Adrenal gland (tissue), 9 donors: ENCODE measurements at regions not wholly inside any gene's neighbourhood (a gene's known extent, or its start where the extent isn't known, plus 50 kb on each side); places are given as distances from the start of the nearest gene placed in this dataset.

ENCODE experiments used
- DNase-seq, 7 donors: peaks; one replicate each; pipeline ENCODE4 v3.0.0-alpha.2; 2019 to 2020
- H3K27ac ChIP-seq, 5 donors: fragments of 200-600 bp; sonication (generic) in 4 of 5; 1 replicate in 3 of 5; 2 replicates in 2 of 5; pipeline versions ENCODE4 v1.5.1 to v1.8.0; 2016 to 2020; ENCODE audit warnings: mild to moderate bottlenecking in 1 of 5
- H3K27me3 ChIP-seq: fragments of 200-600 bp; 2 replicates; pipeline ENCODE4 v1.8.0; 2021
- H3K36me3 ChIP-seq, 2 donors: fragments of 200-600 bp; replicated peaks in 1 of 2; 1 replicate in 1 of 2; 2 replicates in 1 of 2; pipeline versions ENCODE4 v1.5.1 to v1.8.0; 2018 to 2022
- H3K4me1 ChIP-seq, 2 donors: fragments of 200-600 bp; replicated peaks in 1 of 2; 1 replicate in 1 of 2; 2 replicates in 1 of 2; pipeline versions ENCODE4 v1.5.1 to v1.8.0; 2018 to 2021
- H3K4me3 ChIP-seq, 4 donors: fragments of 200-600 bp; sonication (generic) in 3 of 4; one replicate each; pipeline ENCODE4 v1.5.1; 2016 to 2018
- H3K9me3 ChIP-seq, 3 donors: fragments of 200-600 bp; sonication (generic) in 1 of 3; replicated peaks in 1 of 3; 1 replicate in 2 of 3; 2 replicates in 1 of 3; pipeline versions ENCODE4 v1.5.1 to v1.8.0; 2016 to 2021
- CTCF ChIP-seq, 6 experiments: fragments of 450-650 bp in 4 of 6; fragments of 200-600 bp in 2 of 6; sonication (generic) in 1 of 6; IDR thresholded peaks; 1 replicate in 5 of 6; 2 replicates in 1 of 6; pipeline versions ENCODE4 v1.5.1 to v1.8.0; 2016 to 2021; ENCODE audit warnings: antibody characterized with exemption in 6 of 6, mild to moderate bottlenecking in 2 of 6, moderate library complexity in 1 of 6
- POLR2A ChIP-seq, 2 donors: fragments of 450-650 bp; IDR thresholded peaks; one replicate each; pipeline ENCODE4 v1.6.1; 2017; ENCODE audit warnings: antibody characterized with exemption in 2 of 2, mild to moderate bottlenecking in 2 of 2, moderate library complexity in 1 of 2
- WGBS, 4 donors: extraction: QIAGEN DNeasy Blood & Tissue Kit in 2 of 4; methylation state at CpG; one replicate each; pipeline versions ENCODE4 v1.1.5 to v1.1.7; 2013 to 2017; 5-methylcytosine and 5-hydroxymethylcytosine counted together
- intact Hi-C, 2 donors: fragments of 100-400 bp; cut with DNase I; formaldehyde crosslinking; loops; one replicate each; pipeline versions ENCODE4 v1.14.1 to v1.15.0; 2022 to 2023
- donor health status: healthy with polysubstance abuse.
- donor health status: Bipolar disorder and iron deficiency.
- donor health status: DM: yes; HTN: yes; CAD: no.
- donor health status: DM: no; HTN: no; CAD: no.
- donor health status: DM: no; HTN: no; CAD: no.

DNA sequence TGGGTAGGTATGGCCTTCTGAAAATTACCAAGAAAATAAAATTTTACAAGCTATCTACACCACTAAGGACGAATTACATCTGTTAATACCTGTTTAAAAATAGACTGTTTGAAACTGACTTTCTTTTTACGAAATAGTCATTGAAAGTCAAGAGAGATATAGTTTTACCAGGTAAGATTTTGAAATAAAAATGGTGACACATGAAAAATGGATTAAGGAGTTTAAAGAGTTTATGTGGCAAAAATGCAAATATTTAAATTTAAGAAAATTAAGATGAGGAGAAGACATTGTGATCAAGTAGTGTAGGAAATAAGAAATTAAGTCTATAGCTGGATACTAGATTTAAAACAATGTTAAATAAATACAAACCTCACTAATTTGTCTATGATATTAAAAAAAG, 271.5 kb downstream of the TRIB2 start:
- TF ChIP-seq POLR2A (IDR thresholded peaks at IDR 0.05) = no peak
- no peak for TF ChIP-seq CTCF (IDR thresholded peaks at IDR 0.05)
- Histone ChIP-seq H3K4me1 (no peaks in the 10 kb centered on the region), H3K27me3 (no peaks in the 10 kb centered on the region), H3K9me3 (no peaks in the 10 kb centered on the region), H3K36me3 (no peaks in the 10 kb centered on the region), H3K4me3 (no peak overlapping the region), H3K27ac (no peak overlapping the region)
- intact Hi-C loops = no loop called here
- no peak for DNase-seq
- 77 to 85% (median 79%) methylated on average over 2 of the region's 2 CpGs for WGBS, 4 donors

GRCh38 chr2:12990523-12990922, 273.8 kb downstream of the TRIB2 start:
- 14 to 34% (median 23%) methylated on average over 1 of the region's 1 CpG for WGBS, 4 donors
- no peaks in the 10 kb centered on the region for H3K36me3 ChIP-seq
- H3K27me3 ChIP-seq = no peaks in the 10 kb centered on the region
- TF ChIP-seq CTCF (IDR thresholded peaks at IDR 0.05) = peak in 5 of 6 experiments; percentile 8 to 57 (median 33)
- no peak for TF ChIP-seq POLR2A (IDR thresholded peaks at IDR 0.05)
- intact Hi-C loops = no loop called here
- DNase-seq = no peak
- no peaks in the 10 kb centered on the region for H3K9me3 ChIP-seq
- no peak overlapping the region for H3K4me3 ChIP-seq
- H3K27ac ChIP-seq = no peak overlapping the region
- no peaks in the 10 kb centered on the region for H3K4me1 ChIP-seq

GRCh38 chr2:12998685-12999084, 281.9 kb downstream of the TRIB2 start:
- intact Hi-C loops = no loop called here
- no peak for TF ChIP-seq POLR2A (IDR thresholded peaks at IDR 0.05)
- no peak for TF ChIP-seq CTCF (IDR thresholded peaks at IDR 0.05)
- Histone ChIP-seq H3K27me3 (no peaks in the 10 kb centered on the region), H3K36me3 (no peaks in the 10 kb centered on the region), H3K4me1 (peaks cover 0 to 13% of the 10 kb centered on the region in 2 donors), H3K27ac (no peak overlapping the region), H3K4me3 (no peak overlapping the region), H3K9me3 (no peaks in the 10 kb centered on the region)
- no peak for DNase-seq
- 71 to 88% (median 86%) methylated on average over 1 of the region's 1 CpG for WGBS, 4 donors

DNA sequence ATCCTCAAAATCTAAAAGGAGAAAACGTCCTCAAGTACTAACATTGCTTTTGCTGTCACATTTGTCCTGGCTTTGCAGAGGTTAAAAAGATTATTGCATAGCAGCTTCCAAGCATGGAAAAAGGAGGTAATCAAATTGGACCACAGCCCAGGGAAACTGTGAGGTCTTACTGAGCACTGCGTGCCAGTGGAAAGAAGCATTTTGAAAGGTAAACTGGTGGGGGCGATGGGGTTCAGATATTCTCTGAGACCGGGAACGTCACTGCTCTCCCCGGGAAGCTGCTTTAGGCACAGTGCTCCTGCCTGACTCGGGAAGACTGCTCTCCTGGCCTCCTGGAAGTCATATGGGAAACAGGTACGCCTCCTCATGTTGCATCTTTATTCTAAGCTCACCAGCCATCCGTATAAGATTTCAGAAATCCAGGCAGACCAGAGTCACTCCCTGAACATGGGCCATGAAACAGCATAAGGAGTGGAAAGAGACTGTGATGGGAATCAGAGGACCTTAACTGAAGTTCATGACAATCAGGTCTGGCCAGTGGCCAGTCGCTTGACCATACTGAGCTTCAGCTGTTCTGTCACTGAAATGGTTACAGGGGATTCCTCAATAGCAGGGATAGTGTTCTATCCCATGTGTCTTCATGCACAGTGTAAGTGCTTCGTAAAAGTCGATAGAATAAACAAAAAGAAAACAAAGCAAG, 284.1 kb downstream of the TRIB2 start:
- H3K36me3 ChIP-seq = no peaks in the 10 kb centered on the region
- TF ChIP-seq CTCF (IDR thresholded peaks at IDR 0.05) (no peak), POLR2A (IDR thresholded peaks at IDR 0.05) (no peak)
- H3K27me3 ChIP-seq = no peaks in the 10 kb centered on the region
- peak in 6 of 7 donors; percentile 24 to 67 (median 54) for DNase-seq
- whole genome bisulfite sequencing, 4 donors = 50 to 62% (median 54%) methylated on average over 12 of the region's 12 CpGs
- intact Hi-C loops = loop anchor here (10.0 kb wide), 3 partner anchors 66 to 1176 kb away; no protein-coding TSS in a partner anchor
- H3K4me1 ChIP-seq = peaks cover 0 to 13% of the 10 kb centered on the region in 2 donors
- peak overlapping the region in 1 of 5 donors; percentile 60 for H3K27ac ChIP-seq
- no peaks in the 10 kb centered on the region for H3K9me3 ChIP-seq
- H3K4me3 ChIP-seq = peak overlapping the region in 1 of 4 donors; percentile 21
